ENCODE measurements at regions not wholly inside any gene's neighbourhood (a gene's known extent, or its start where the extent isn't known, plus 50 kb on each side); places are given as distances from the start of the nearest gene placed in this dataset.

- no peak for DNase-seq (ENCODE audit: low read depth in 4 of 4, low spot score in 2 of 4)
Measured at GRCh38 chr5:116668390-116668789, 93.8 kb upstream of the SEMA6A start.

- DNase-seq (ENCODE audit: low read depth in 4 of 4, low spot score in 2 of 4) = no peak
Measured at GRCh38 chr5:116666901-116667300, 92.3 kb upstream of the SEMA6A start.

GRCh38 chr5:116664988-116665387 is 90.4 kb upstream of the SEMA6A start:
- no peak for DNase-seq (ENCODE audit: low read depth in 4 of 4, low spot score in 2 of 4)

- DNase-seq (ENCODE audit: low read depth in 4 of 4, low spot score in 2 of 4) = no peak
Measured at GRCh38 chr5:116663081-116663480, 88.5 kb upstream of the SEMA6A start.

GRCh38 chr5:116661419-116661818 is 86.8 kb upstream of the SEMA6A start:
- DNase-seq (ENCODE audit: low read depth in 4 of 4, low spot score in 2 of 4) = no peak

- no peak for DNase-seq (ENCODE audit: low read depth in 4 of 4, low spot score in 2 of 4)
Measured at GRCh38 chr5:116660929-116661328, 86.3 kb upstream of the SEMA6A start.

- DNase-seq (ENCODE audit: low read depth in 4 of 4, low spot score in 2 of 4) = no peak
Measured at GRCh38 chr5:116658830-116659229, 84.2 kb upstream of the SEMA6A start.

- DNase-seq (ENCODE audit: low read depth in 4 of 4, low spot score in 2 of 4) = no peak
Measured at GRCh38 chr5:116658141-116658540, 83.5 kb upstream of the SEMA6A start.

- DNase-seq (ENCODE audit: low read depth in 4 of 4, low spot score in 2 of 4) = no peak
Measured at GRCh38 chr5:116655431-116655830, 80.8 kb upstream of the SEMA6A start.

- no peak for DNase-seq (ENCODE audit: low read depth in 4 of 4, low spot score in 2 of 4)
Measured at GRCh38 chr5:116654925-116655324, 80.3 kb upstream of the SEMA6A start.

GRCh38 chr5:116652903-116653302 is 78.3 kb upstream of the SEMA6A start:
- DNase-seq (ENCODE audit: low read depth in 4 of 4, low spot score in 2 of 4) = no peak

- peak in 1 of 4 donors; percentile 3 for DNase-seq (ENCODE audit: low read depth in 4 of 4, low spot score in 2 of 4)
Measured at GRCh38 chr5:116652196-116652729, 77.6 kb upstream of the SEMA6A start.

GRCh38 chr5:116651653-116652052 is 77.0 kb upstream of the SEMA6A start:
- DNase-seq (ENCODE audit: low read depth in 4 of 4, low spot score in 2 of 4) = no peak

- no peak for DNase-seq (ENCODE audit: low read depth in 4 of 4, low spot score in 2 of 4)
Measured at GRCh38 chr5:116650964-116651363, 76.3 kb upstream of the SEMA6A start.

GRCh38 chr5:116650544-116650943 is 75.9 kb upstream of the SEMA6A start:
- no peak for DNase-seq (ENCODE audit: low read depth in 4 of 4, low spot score in 2 of 4)

- DNase-seq (ENCODE audit: low read depth in 4 of 4, low spot score in 2 of 4) = no peak
Measured at GRCh38 chr5:116646611-116647289, 72.1 kb upstream of the SEMA6A start.

GRCh38 chr5:116645627-116646026 is 71.0 kb upstream of the SEMA6A start:
- DNase-seq (ENCODE audit: low read depth in 4 of 4, low spot score in 2 of 4) = no peak

- no peak for DNase-seq (ENCODE audit: low read depth in 4 of 4, low spot score in 2 of 4)
Measured at GRCh38 chr5:116640236-116640635, 65.6 kb upstream of the SEMA6A start.

- DNase-seq (ENCODE audit: low read depth in 4 of 4, low spot score in 2 of 4) = no peak
Measured at GRCh38 chr5:116637149-116637740, 62.6 kb upstream of the SEMA6A start.

- DNase-seq (ENCODE audit: low read depth in 4 of 4, low spot score in 2 of 4) = no peak
Measured at GRCh38 chr5:116632890-116633289, 58.3 kb upstream of the SEMA6A start.

- no peak for DNase-seq (ENCODE audit: low read depth in 4 of 4, low spot score in 2 of 4)
Measured at GRCh38 chr5:116631147-116631546, 56.5 kb upstream of the SEMA6A start.

GRCh38 chr5:116629168-116629567 is 54.5 kb upstream of the SEMA6A start:
- DNase-seq (ENCODE audit: low read depth in 4 of 4, low spot score in 2 of 4) = no peak

Measured in left renal cortex interstitium (tissue), 4 donors.